ENCODE measurements at regions not wholly inside any gene's neighbourhood (a gene's known extent, or its start where the extent isn't known, plus 50 kb on each side); places are given as distances from the start of the nearest gene placed in this dataset.

DNA sequence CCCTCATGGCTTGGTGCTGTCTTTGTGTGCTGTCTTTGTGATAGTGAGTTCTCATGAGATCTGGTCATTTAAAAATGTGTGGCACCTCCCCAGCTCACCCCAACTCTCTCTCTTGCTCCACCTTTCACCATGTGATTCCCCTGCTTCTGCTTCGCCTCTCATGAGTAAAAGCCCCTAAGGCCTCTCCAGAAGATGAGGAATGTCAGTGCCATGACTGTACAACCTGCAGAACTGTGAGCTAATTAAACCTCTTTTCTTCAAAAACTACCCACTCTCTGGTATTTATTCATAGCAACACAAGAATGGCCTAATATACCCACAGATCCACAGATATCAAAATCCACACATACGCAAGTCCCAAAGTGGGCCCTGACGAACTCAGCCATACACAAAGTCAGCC lies 88.9 kb upstream of the PPP2R5A start:
- no peaks in the 10 kb centered on the region for H3K9me2 ChIP-seq (ENCODE audit: insufficient read depth)
- no peak for DNase-seq (ENCODE audit: low spot score)
- no peaks in the 10 kb centered on the region for H3K36me3 ChIP-seq (ENCODE audit: insufficient read depth)
- no peaks in the 10 kb centered on the region for H3F3A ChIP-seq (replicated peaks; ENCODE audit: low read depth)
- no peak for TF ChIP-seq EZH2phosphoT487 (IDR thresholded peaks at IDR 0.05; ENCODE audit: unreplicated experiment)
- TF ChIP-seq, protein P1, sequence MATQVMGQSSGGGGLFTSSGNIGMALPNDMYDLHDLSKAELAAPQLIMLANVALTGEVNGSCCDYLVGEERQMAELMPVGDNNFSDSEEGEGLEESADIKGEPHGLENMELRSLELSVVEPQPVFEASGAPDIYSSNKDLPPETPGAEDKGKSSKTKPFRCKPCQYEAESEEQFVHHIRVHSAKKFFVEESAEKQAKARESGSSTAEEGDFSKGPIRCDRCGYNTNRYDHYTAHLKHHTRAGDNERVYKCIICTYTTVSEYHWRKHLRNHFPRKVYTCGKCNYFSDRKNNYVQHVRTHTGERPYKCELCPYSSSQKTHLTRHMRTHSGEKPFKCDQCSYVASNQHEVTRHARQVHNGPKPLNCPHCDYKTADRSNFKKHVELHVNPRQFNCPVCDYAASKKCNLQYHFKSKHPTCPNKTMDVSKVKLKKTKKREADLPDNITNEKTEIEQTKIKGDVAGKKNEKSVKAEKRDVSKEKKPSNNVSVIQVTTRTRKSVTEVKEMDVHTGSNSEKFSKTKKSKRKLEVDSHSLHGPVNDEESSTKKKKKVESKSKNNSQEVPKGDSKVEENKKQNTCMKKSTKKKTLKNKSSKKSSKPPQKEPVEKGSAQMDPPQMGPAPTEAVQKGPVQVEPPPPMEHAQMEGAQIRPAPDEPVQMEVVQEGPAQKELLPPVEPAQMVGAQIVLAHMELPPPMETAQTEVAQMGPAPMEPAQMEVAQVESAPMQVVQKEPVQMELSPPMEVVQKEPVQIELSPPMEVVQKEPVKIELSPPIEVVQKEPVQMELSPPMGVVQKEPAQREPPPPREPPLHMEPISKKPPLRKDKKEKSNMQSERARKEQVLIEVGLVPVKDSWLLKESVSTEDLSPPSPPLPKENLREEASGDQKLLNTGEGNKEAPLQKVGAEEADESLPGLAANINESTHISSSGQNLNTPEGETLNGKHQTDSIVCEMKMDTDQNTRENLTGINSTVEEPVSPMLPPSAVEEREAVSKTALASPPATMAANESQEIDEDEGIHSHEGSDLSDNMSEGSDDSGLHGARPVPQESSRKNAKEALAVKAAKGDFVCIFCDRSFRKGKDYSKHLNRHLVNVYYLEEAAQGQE (IDR thresholded peaks at IDR 0.05; ENCODE audit: unreplicated experiment): no peak
- TF ChIP-seq ZNF331 (CRISPR knock-in tag; IDR thresholded peaks at IDR 0.05; ENCODE audit: low read depth): no peak
- no peak for TF ChIP-seq ETS1 (IDR thresholded peaks at IDR 0.05)
- TF ChIP-seq CREB1 (CRISPR knock-in tag; IDR thresholded peaks at IDR 0.05; ENCODE audit: low read depth): no peak
- TF ChIP-seq, protein P2, sequence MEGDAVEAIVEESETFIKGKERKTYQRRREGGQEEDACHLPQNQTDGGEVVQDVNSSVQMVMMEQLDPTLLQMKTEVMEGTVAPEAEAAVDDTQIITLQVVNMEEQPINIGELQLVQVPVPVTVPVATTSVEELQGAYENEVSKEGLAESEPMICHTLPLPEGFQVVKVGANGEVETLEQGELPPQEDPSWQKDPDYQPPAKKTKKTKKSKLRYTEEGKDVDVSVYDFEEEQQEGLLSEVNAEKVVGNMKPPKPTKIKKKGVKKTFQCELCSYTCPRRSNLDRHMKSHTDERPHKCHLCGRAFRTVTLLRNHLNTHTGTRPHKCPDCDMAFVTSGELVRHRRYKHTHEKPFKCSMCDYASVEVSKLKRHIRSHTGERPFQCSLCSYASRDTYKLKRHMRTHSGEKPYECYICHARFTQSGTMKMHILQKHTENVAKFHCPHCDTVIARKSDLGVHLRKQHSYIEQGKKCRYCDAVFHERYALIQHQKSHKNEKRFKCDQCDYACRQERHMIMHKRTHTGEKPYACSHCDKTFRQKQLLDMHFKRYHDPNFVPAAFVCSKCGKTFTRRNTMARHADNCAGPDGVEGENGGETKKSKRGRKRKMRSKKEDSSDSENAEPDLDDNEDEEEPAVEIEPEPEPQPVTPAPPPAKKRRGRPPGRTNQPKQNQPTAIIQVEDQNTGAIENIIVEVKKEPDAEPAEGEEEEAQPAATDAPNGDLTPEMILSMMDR (conservative IDR thresholded peaks at IDR 0.05; ENCODE audit: low read depth in 2 of 2): no peak
- no peak for TF ChIP-seq EZH2 (IDR thresholded peaks at IDR 0.05; ENCODE audit: low read depth, unreplicated experiment)
- TF ChIP-seq, protein P3, sequence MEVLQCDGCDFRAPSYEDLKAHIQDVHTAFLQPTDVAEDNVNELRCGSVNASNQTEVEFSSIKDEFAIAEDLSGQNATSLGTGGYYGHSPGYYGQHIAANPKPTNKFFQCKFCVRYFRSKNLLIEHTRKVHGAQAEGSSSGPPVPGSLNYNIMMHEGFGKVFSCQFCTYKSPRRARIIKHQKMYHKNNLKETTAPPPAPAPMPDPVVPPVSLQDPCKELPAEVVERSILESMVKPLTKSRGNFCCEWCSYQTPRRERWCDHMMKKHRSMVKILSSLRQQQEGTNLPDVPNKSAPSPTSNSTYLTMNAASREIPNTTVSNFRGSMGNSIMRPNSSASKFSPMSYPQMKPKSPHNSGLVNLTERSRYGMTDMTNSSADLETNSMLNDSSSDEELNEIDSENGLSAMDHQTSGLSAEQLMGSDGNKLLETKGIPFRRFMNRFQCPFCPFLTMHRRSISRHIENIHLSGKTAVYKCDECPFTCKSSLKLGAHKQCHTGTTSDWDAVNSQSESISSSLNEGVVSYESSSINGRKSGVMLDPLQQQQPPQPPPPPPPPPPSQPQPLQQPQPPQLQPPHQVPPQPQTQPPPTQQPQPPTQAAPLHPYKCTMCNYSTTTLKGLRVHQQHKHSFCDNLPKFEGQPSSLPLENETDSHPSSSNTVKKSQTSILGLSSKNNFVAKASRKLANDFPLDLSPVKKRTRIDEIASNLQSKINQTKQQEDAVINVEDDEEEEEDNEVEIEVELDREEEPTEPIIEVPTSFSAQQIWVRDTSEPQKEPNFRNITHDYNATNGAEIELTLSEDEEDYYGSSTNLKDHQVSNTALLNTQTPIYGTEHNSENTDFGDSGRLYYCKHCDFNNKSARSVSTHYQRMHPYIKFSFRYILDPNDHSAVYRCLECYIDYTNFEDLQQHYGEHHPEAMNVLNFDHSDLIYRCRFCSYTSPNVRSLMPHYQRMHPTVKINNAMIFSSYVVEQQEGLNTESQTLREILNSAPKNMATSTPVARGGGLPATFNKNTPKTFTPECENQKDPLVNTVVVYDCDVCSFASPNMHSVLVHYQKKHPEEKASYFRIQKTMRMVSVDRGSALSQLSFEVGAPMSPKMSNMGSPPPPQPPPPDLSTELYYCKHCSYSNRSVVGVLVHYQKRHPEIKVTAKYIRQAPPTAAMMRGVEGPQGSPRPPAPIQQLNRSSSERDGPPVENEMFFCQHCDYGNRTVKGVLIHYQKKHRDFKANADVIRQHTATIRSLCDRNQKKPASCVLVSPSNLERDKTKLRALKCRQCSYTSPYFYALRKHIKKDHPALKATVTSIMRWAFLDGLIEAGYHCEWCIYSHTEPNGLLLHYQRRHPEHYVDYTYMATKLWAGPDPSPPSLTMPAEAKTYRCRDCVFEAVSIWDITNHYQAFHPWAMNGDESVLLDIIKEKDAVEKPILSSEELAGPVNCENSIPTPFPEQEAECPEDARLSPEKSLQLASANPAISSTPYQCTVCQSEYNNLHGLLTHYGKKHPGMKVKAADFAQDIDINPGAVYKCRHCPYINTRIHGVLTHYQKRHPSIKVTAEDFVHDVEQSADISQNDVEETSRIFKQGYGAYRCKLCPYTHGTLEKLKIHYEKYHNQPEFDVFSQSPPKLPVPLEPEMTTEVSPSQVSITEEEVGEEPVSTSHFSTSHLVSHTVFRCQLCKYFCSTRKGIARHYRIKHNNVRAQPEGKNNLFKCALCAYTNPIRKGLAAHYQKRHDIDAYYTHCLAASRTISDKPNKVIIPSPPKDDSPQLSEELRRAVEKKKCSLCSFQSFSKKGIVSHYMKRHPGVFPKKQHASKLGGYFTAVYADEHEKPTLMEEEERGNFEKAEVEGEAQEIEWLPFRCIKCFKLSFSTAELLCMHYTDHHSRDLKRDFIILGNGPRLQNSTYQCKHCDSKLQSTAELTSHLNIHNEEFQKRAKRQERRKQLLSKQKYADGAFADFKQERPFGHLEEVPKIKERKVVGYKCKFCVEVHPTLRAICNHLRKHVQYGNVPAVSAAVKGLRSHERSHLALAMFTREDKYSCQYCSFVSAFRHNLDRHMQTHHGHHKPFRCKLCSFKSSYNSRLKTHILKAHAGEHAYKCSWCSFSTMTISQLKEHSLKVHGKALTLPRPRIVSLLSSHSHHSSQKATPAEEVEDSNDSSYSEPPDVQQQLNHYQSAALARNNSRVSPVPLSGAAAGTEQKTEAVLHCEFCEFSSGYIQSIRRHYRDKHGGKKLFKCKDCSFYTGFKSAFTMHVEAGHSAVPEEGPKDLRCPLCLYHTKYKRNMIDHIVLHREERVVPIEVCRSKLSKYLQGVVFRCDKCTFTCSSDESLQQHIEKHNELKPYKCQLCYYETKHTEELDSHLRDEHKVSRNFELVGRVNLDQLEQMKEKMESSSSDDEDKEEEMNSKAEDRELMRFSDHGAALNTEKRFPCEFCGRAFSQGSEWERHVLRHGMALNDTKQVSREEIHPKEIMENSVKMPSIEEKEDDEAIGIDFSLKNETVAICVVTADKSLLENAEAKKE (CRISPR knock-in tag; IDR thresholded peaks at IDR 0.05): no peak
- TF ChIP-seq ZNF114 (CRISPR knock-in tag; IDR thresholded peaks at IDR 0.05): no peak
- no peak for TF ChIP-seq NANOG (IDR thresholded peaks at IDR 0.05; ENCODE audit: borderline replicate concordance)
- no peak for TF ChIP-seq STAT1 (IDR thresholded peaks at IDR 0.05; ENCODE audit: unreplicated experiment)
- TF ChIP-seq POLR2AphosphoS5 (IDR thresholded peaks at IDR 0.05; ENCODE audit: low read depth): no peak
- no peak for TF ChIP-seq JUNB (IDR thresholded peaks at IDR 0.05; ENCODE audit: unreplicated experiment)
- Mint-ChIP-seq H3K4me1 (no peaks in the 10 kb centered on the region), H3K9me3 (peaks cover 6% of the 10 kb centered on the region; the same call in 1 of the 3 replicates), H3K27ac (no peak overlapping the region), H3K36me3 (ENCODE audit: low read depth) (no peaks in the 10 kb centered on the region), H3K27me3 (ENCODE audit: insufficient read depth, low read depth, poor library complexity) (no peaks in the 10 kb centered on the region), H3K4me3 (no peak overlapping the region)
- no peak overlapping the region for H3K4me2 ChIP-seq
- ATAC-seq: no peak
- H3K27me3 ChIP-seq (ENCODE audit: insufficient read depth): no peaks in the 10 kb centered on the region
- H2AFZ ChIP-seq: no peak overlapping the region
- H3K79me2 ChIP-seq (replicated peaks; ENCODE audit: insufficient read depth): no peaks in the 10 kb centered on the region
- H3K4me1 ChIP-seq (ENCODE audit: insufficient read depth): no peaks in the 10 kb centered on the region
- H3K27ac ChIP-seq (ENCODE audit: low read depth): no peak overlapping the region
- H4K20me1 ChIP-seq (replicated peaks; ENCODE audit: insufficient read depth): no peaks in the 10 kb centered on the region
- no peak overlapping the region for H3K4me3 ChIP-seq
